Heart left ventricle (tissue), 13 donors: ENCODE measurements at regions not wholly inside any gene's neighbourhood (a gene's known extent, or its start where the extent isn't known, plus 50 kb on each side); places are given as distances from the start of the nearest gene placed in this dataset.

Source experiments
- POLR2A ChIP-seq, 2 donors: fragments of 450-650 bp; IDR thresholded peaks; one replicate each; pipeline ENCODE4 v1.6.1; 2017; ENCODE audit warnings: antibody characterized with exemption in 2 of 2, mild to moderate bottlenecking in 2 of 2, moderate library complexity in 2 of 2
- TF ChIP-seq, protein P1 (sequence below), 12 donors: fragments of 200-600 bp; sonication (generic) in 4 of 12; IDR thresholded peaks; one replicate each; pipeline versions ENCODE4 v1.5.0 to v1.8.0; 2018 to 2022; ENCODE audit warnings: antibody characterized with exemption in 12 of 12, mild to moderate bottlenecking in 5 of 12
- donor health status: ischemic (EF 13 %, LVEDD 7.1; RV severe dilation, severe dysfunction).
- donor health status: DM: no; HTN: yes; CAD: no.
- donor health status: DM: no; HTN: no; CAD: no.
- donor health status: ischemic (EF 25% LVEDD 6.9; RV normal size, moderate dysfunction).
- donor health status: ischemic (EF 25% LVEDD 5.7; RV mildly dilated, moderate dysfunction).
- donor health status: ischemic (EF 35%, LVEDD 5.7; RV mildly dilated, moderate dysfunction).
- donor health status: nonischemic (EF 11% LVEDD 7.7; RV severe dilation, severe dysfunction).
- donor health status: DM: yes; HTN: yes; CAD: no.
- donor health status: PGD.
- donor health status: ischemic (EF 29% LVEDD 5.4; RV normal size, mild dysfunction).
- donor health status: nonischemic (EF 23%, LVEDD 6.1; RV moderate dilation, normal function).

DNA sequence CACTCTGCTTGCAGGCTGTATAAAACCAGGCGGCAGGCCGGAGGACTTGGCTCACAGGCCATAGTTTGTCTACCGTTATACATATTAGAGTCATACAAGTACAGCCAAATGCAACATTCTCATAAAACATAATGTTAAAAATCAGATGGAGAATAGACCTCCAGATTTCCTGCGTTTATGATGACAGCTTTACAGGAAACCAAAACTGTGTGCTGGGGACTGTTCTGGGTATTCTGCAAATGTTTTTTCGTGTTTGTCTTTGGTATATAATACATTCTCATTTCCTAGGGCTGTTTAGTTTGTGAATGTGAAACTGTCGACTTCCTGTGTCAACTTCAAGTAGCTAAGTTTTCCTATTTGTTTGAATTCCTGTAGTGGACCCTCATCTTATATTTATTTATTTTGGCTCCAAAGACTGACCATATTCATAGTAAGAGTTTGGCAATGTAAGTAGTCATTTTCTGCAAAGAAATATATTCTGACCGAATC, 79.5 kb upstream of the FAM9C start:
- TF ChIP-seq, protein P1, sequence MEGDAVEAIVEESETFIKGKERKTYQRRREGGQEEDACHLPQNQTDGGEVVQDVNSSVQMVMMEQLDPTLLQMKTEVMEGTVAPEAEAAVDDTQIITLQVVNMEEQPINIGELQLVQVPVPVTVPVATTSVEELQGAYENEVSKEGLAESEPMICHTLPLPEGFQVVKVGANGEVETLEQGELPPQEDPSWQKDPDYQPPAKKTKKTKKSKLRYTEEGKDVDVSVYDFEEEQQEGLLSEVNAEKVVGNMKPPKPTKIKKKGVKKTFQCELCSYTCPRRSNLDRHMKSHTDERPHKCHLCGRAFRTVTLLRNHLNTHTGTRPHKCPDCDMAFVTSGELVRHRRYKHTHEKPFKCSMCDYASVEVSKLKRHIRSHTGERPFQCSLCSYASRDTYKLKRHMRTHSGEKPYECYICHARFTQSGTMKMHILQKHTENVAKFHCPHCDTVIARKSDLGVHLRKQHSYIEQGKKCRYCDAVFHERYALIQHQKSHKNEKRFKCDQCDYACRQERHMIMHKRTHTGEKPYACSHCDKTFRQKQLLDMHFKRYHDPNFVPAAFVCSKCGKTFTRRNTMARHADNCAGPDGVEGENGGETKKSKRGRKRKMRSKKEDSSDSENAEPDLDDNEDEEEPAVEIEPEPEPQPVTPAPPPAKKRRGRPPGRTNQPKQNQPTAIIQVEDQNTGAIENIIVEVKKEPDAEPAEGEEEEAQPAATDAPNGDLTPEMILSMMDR (IDR thresholded peaks at IDR 0.05), result no peak
- TF ChIP-seq POLR2A (IDR thresholded peaks at IDR 0.05), result no peak
